Kidney (tissue), 13 donors: ENCODE measurements at regions not wholly inside any gene's neighbourhood (a gene's known extent, or its start where the extent isn't known, plus 50 kb on each side); places are given as distances from the start of the nearest gene placed in this dataset.

Experiments used
- DNase-seq, 5 donors: peaks; one replicate each; pipeline ENCODE4 v3.0.0-alpha.2; 2013 to 2020
- FAIRE-seq: peaks from 2 replicates; lab custom pipeline; 2012; peaks lifted over from hg19 to GRCh38; lab: Jason Lieb, UNC
- H3K27ac ChIP-seq, 2 donors: one replicate each; pipeline ENCODE4 v1.7.0; 2013; ENCODE audit warnings: low read depth in 2 of 2, low read length in 2 of 2, inconsistent platforms in 1 of 2
- H3K27me3 ChIP-seq: one replicate; pipeline ENCODE4 v1.7.1; 2013; ENCODE audit warnings: low read length, inconsistent platforms; ENCODE audit not compliant: control insufficient read depth, insufficient read depth
- H3K36me3 ChIP-seq, 3 donors: one replicate each; pipeline versions ENCODE4 v1.7.0 to v1.7.1; 2013; ENCODE audit warnings: low read length in 3 of 3, control low read depth in 1 of 3, inconsistent platforms in 1 of 3; ENCODE audit not compliant: insufficient read depth in 3 of 3, control insufficient read depth in 2 of 3
- H3K4me1 ChIP-seq, 3 donors: one replicate each; pipeline versions ENCODE4 v1.7.0 to v1.7.1; 2013; ENCODE audit warnings: low read length in 3 of 3, inconsistent platforms in 1 of 3, low read depth in 1 of 3; ENCODE audit not compliant: control insufficient read depth in 2 of 3, insufficient read depth in 2 of 3
- H3K4me3 ChIP-seq, 3 donors: one replicate each; pipeline versions ENCODE4 v1.7.0 to v1.8.1; 2013; ENCODE audit warnings: low read length in 3 of 3, control low read depth in 1 of 3, inconsistent platforms in 1 of 3
- H3K9ac ChIP-seq, 3 donors: one replicate each; pipeline versions ENCODE4 v1.7.0 to v1.7.1; 2013; ENCODE audit warnings: low read length in 3 of 3, control low read depth in 1 of 3, inconsistent platforms in 1 of 3
- H3K9me3 ChIP-seq, 3 donors: one replicate each; pipeline versions ENCODE4 v1.7.0 to v1.7.1; 2013; ENCODE audit warnings: low read length in 3 of 3, control low read depth in 1 of 3, inconsistent platforms in 1 of 3; ENCODE audit not compliant: control insufficient read depth in 2 of 3, insufficient read depth in 1 of 3
- CTCF ChIP-seq: IDR thresholded peaks from 3 replicates; pipeline ENCODE4 v1.5.1; 2012; ENCODE audit warnings: mild to moderate bottlenecking, moderate library complexity, borderline replicate concordance; ENCODE audit not compliant: insufficient read depth; ENCODE audit errors: extremely low read depth
- intact Hi-C: fragments of 100-400 bp; cut with DNase I; formaldehyde crosslinking; loops from one replicate; pipeline ENCODE4 v1.11.1; 2022
- donor health status: control.
- donor health status: control.
- donor health status: control.
- donor health status: control.
- donor health status: control.
- donor health status: DM: yes; HTN: yes; CAD: no.
- donor health status: Normal renal cell carcinoma (clear cell type).

DNA sequence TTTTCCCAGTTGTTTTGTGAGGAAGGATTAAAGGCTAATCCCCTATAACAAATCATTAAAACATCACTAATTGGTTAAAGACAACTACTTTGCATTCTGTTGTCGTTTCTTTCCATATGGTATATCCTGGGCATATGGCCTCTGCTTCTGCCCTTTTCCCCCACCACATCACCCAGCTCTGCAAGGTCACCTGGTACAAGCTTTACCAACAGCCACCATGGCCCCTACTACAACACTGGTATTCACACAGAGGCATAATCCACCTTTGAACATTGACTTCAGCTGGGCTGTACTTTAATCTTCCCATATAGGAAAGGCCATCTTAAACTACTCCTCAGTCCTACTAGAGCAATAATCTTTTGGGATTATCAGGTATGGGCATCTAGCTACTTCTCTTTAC, 866.1 kb downstream of the TLE4 start:
- Histone ChIP-seq H3K27ac (no peak overlapping the region), H3K27me3 (no peaks in the 10 kb centered on the region), H3K9me3 (no peaks in the 10 kb centered on the region), H3K4me3 (no peak overlapping the region), H3K36me3 (no peaks in the 10 kb centered on the region), H3K9ac (no peak overlapping the region), H3K4me1 (no peaks in the 10 kb centered on the region)
- no peak for FAIRE-seq
- intact Hi-C loops = no loop called here
- TF ChIP-seq CTCF = no peak
- DNase-seq = no peak

DNA sequence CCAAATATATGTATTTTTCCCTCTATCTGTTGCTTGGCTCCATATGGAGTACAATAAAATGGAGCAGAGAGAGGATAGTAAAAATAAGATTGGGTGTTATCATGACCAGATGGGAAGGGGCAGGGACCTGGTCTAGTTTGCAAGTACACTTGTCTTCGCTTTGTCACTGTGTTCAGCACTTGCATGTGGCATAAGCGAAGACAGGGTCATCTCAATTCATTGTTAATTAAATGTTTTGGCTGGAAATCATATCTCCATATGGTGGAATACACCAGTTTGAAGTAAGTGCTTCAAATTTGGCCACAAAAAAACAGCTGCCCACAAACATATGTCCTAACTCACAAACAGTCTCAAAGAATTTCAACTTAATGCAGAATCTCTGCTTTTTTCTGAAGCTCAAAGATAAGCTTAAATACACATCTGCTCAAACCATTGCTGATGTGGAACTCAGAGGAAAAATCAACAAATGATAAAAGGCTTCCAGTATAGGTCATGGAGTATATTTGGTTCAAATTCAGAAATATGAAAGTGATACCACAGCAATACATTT, 865.4 kb downstream of the TLE4 start:
- TF ChIP-seq CTCF = no peak
- no peaks in the 10 kb centered on the region for H3K27me3 ChIP-seq
- no peak overlapping the region for H3K4me3 ChIP-seq
- H3K36me3 ChIP-seq = no peaks in the 10 kb centered on the region
- intact Hi-C loops = no loop called here
- H3K9ac ChIP-seq = no peak overlapping the region
- no peak for FAIRE-seq
- H3K9me3 ChIP-seq = no peaks in the 10 kb centered on the region
- H3K4me1 ChIP-seq = no peaks in the 10 kb centered on the region
- H3K27ac ChIP-seq = no peak overlapping the region
- peak in 1 of 5 donors; percentile 3 for DNase-seq

- H3K4me1 ChIP-seq = no peaks in the 10 kb centered on the region
- H3K9me3 ChIP-seq = no peaks in the 10 kb centered on the region
- intact Hi-C loops = no loop called here
- FAIRE-seq (no peak), DNase-seq (peak in 2 of 5 donors; percentile 12 to 38)
- no peak for TF ChIP-seq CTCF
- H3K9ac ChIP-seq = no peak overlapping the region
- no peak overlapping the region for H3K4me3 ChIP-seq
- no peaks in the 10 kb centered on the region for H3K27me3 ChIP-seq
- H3K36me3 ChIP-seq = no peaks in the 10 kb centered on the region
- H3K27ac ChIP-seq = no peak overlapping the region
These were observed 863.8 kb downstream of the TLE4 start for GRCh38 chr9:80435591-80435990.

DNA sequence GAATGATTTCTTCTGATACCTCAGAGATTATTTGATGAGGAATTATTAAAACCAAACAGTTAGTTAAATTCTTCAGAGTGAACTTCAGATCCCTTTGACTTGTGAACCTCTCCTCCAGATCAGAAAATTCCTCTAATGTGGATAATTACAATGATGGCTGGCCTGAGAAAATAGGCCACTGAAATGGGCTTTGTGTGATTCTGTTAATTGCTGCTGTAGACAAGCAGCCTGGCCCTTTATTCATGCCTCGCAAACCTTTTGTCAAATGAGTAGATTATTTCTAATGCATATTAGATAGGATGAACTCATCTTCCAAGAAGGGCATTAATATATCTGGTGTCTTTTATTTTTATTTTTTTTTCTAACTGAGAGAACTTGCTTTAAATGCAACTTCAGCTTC, 855.2 kb downstream of the TLE4 start:
- Histone ChIP-seq H3K27ac (no peak overlapping the region), H3K27me3 (no peaks in the 10 kb centered on the region), H3K4me3 (no peak overlapping the region), H3K36me3 (no peaks in the 10 kb centered on the region), H3K9ac (no peak overlapping the region), H3K9me3 (no peaks in the 10 kb centered on the region), H3K4me1 (no peaks in the 10 kb centered on the region)
- intact Hi-C loops = no loop called here
- no peak for TF ChIP-seq CTCF
- FAIRE-seq = no peak
- no peak for DNase-seq
